WTC11 (cell line): ENCODE measurements at regions not wholly inside any gene's neighbourhood (a gene's known extent, or its start where the extent isn't known, plus 50 kb on each side); places are given as distances from the start of the nearest gene placed in this dataset.

Experiments used
- ATAC-seq: fragments of 200-7000 bp; cut with Tn5 transposase; 2 replicates; pipeline ENCODE4 v1.10.0; 2021; ENCODE audit warnings: mild to moderate bottlenecking, moderate library complexity
- CTCF ChIA-PET: fragments of 300-600 bp; sonication (Branson Sonifier 250); formaldehyde crosslinking; loops from one replicate; lab custom pipeline; 2021; ENCODE audit warnings: antibody characterized with exemption; lab: Charles Lee
- POLR2A ChIA-PET: fragments of 350-600 bp; sonication (Branson Sonifier 250); formaldehyde crosslinking; loops from one replicate; lab custom pipeline; 2021; ENCODE audit warnings: antibody characterized with exemption; lab: Charles Lee
- DNase-seq: peaks from one replicate; pipeline ENCODE4 v3.0.0; 2021; ENCODE audit warnings: low spot score
- H3K27ac Mint-ChIP-seq: 2 replicates; pipeline ENCODE4 v1.8.0; 2021; ENCODE audit warnings: mixed read lengths
- H3K27me3 Mint-ChIP-seq: 2 replicates; pipeline ENCODE4 v1.8.0; 2021; ENCODE audit warnings: low read depth, mild to moderate bottlenecking, moderate library complexity, mixed read lengths
- H3K36me3 Mint-ChIP-seq: 2 replicates; pipeline ENCODE4 v1.8.0; 2021; ENCODE audit warnings: mixed read lengths
- H3K4me1 Mint-ChIP-seq: 2 replicates; pipeline ENCODE4 v1.8.0; 2022; ENCODE audit warnings: mixed read lengths
- H3K4me3 Mint-ChIP-seq: 2 replicates; pipeline ENCODE4 v1.8.0; 2021; ENCODE audit warnings: mild to moderate bottlenecking, moderate library complexity, mixed read lengths
- H3K9me3 Mint-ChIP-seq: 2 replicates; pipeline ENCODE4 v1.8.0; 2021; ENCODE audit warnings: mixed read lengths
- ARID4B ChIP-seq: sonication (generic); formaldehyde crosslinking; IDR thresholded peaks from 2 replicates; pipeline ENCODE4 v1.8.0; 2023; ENCODE audit warnings: missing genetic modification reagents, mild to moderate bottlenecking, borderline replicate concordance
- EMX1 ChIP-seq: fragments of 250-450 bp; sonication (Bioruptor Pico); IDR thresholded peaks from 2 replicates; pipeline ENCODE4 v1.8.0; 2021; ENCODE audit warnings: mild to moderate bottlenecking
- ETV6 ChIP-seq: sonication (generic); formaldehyde crosslinking; IDR thresholded peaks from 2 replicates; pipeline ENCODE4 v1.8.1; 2022; ENCODE audit warnings: mild to moderate bottlenecking, missing genetic modification reagents
- GTF2I ChIP-seq: fragments of 250-450 bp; sonication (Bioruptor Pico); conservative IDR thresholded peaks from 2 replicates; pipeline ENCODE4 v1.4.0; 2021; ENCODE audit warnings: mild to moderate bottlenecking
- HMGXB4 ChIP-seq: sonication (generic); formaldehyde crosslinking; IDR thresholded peaks from 2 replicates; pipeline ENCODE4 v1.8.1; 2023; ENCODE audit warnings: mild to moderate bottlenecking, moderate library complexity, missing genetic modification reagents
- IRF2 ChIP-seq: sonication (generic); formaldehyde crosslinking; IDR thresholded peaks from 2 replicates; pipeline ENCODE4 v1.8.0; 2022; ENCODE audit warnings: low read depth, missing genetic modification reagents, borderline replicate concordance
- JUN ChIP-seq: sonication (generic); formaldehyde crosslinking; IDR thresholded peaks from 2 replicates; pipeline ENCODE4 v1.8.0; 2023; ENCODE audit warnings: mild to moderate bottlenecking, missing genetic modification reagents
- KAT7 ChIP-seq: sonication (generic); formaldehyde crosslinking; IDR thresholded peaks from 2 replicates; pipeline ENCODE4 v1.8.1; 2023; ENCODE audit warnings: missing genetic modification reagents, mild to moderate bottlenecking, borderline replicate concordance
- NFE2L1 ChIP-seq: sonication (generic); formaldehyde crosslinking; IDR thresholded peaks from 2 replicates; pipeline ENCODE4 v1.8.1; 2023; ENCODE audit warnings: missing genetic modification reagents
- PREB ChIP-seq: sonication (generic); formaldehyde crosslinking; IDR thresholded peaks from 2 replicates; pipeline ENCODE4 v1.8.1; 2022; ENCODE audit warnings: mild to moderate bottlenecking, missing genetic modification reagents, moderate library complexity, borderline replicate concordance
- PRRX2 ChIP-seq: fragments of 250-450 bp; sonication (Bioruptor Pico); IDR thresholded peaks from 2 replicates; pipeline ENCODE4 v1.8.0; 2021; ENCODE audit warnings: mild to moderate bottlenecking
- SMAD4 ChIP-seq: sonication (generic); formaldehyde crosslinking; IDR thresholded peaks from 2 replicates; pipeline ENCODE4 v1.8.0; 2022; ENCODE audit warnings: mild to moderate bottlenecking, missing genetic modification reagents
- TEAD4 ChIP-seq: sonication (generic); formaldehyde crosslinking; IDR thresholded peaks from 2 replicates; pipeline ENCODE4 v1.8.0; 2022; ENCODE audit warnings: mild to moderate bottlenecking, missing genetic modification reagents
- ZNF138 ChIP-seq: sonication (generic); formaldehyde crosslinking; conservative IDR thresholded peaks from 2 replicates; pipeline ENCODE4 v1.8.1; 2022; ENCODE audit warnings: mild to moderate bottlenecking, moderate library complexity, missing genetic modification reagents
- ZNF219 ChIP-seq: sonication (generic); formaldehyde crosslinking; IDR thresholded peaks from 2 replicates; pipeline ENCODE4 v1.8.0; 2023; ENCODE audit warnings: missing genetic modification reagents, mild to moderate bottlenecking, borderline replicate concordance
- ZNF232 ChIP-seq: sonication (generic); formaldehyde crosslinking; IDR thresholded peaks from 2 replicates; pipeline ENCODE4 v1.8.0; 2022; ENCODE audit warnings: mild to moderate bottlenecking, missing genetic modification reagents
- ZNF263 ChIP-seq: sonication (generic); formaldehyde crosslinking; IDR thresholded peaks from 2 replicates; pipeline ENCODE4 v1.8.1; 2022; ENCODE audit warnings: low read depth, mild to moderate bottlenecking, moderate library complexity, missing genetic modification reagents
- TF ChIP-seq, protein P1 (sequence below): fragments of 250-450 bp; sonication (Bioruptor Pico); IDR thresholded peaks from 2 replicates; pipeline ENCODE4 v1.9.0; 2021; ENCODE audit warnings: moderate library complexity, mild to moderate bottlenecking, inconsistent platforms, borderline replicate concordance
- TF ChIP-seq, protein P2 (sequence below): sonication (generic); formaldehyde crosslinking; IDR thresholded peaks from 2 replicates; pipeline ENCODE4 v1.8.1; 2023; ENCODE audit warnings: mild to moderate bottlenecking, missing genetic modification reagents, borderline replicate concordance
- TF ChIP-seq, protein P3 (sequence below): sonication (generic); formaldehyde crosslinking; IDR thresholded peaks from 2 replicates; pipeline ENCODE4 v1.8.1; 2022; ENCODE audit warnings: missing genetic modification reagents, borderline replicate concordance

- TF ChIP-seq PRRX2 (CRISPR knock-in tag), result no peak
- no peak for TF ChIP-seq ARID4B (CRISPR knock-in tag)
- no peak for TF ChIP-seq ZNF138 (CRISPR knock-in tag)
- TF ChIP-seq, all 79 proteins: peak for 0
These were observed 671.1 kb downstream of the TUSC7 start (continued) for GRCh38 chr3:117380631-117381030.

DNA sequence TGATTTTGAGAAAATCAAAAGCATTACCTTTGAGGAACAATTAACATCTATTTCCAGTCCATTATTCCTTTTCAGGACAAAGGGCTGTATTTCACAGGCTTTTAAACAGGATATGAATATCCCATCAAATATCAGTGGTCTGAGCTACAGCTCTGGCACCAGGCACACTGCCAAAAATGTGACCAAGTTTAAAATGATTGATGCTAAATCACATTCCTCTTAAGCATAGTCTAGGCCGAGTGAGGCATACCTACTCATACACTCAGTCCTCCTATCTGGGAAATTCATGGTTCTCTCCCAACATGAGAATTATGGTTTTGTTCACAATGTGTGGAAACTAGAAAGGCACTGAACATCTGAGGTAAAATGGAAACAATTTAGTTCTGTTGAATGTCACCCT is 683.5 kb downstream of the TUSC7 start:
- H3K27me3 Mint-ChIP-seq, result peaks cover 44% of the 10 kb centered on the region
- ChIA-PET POLR2A (no interaction called here), CTCF (interaction anchor here (0.9 kb wide), 1 partner anchor 14 kb away, joined by 4 read pairs; no protein-coding TSS in a partner anchor)
- no peak overlapping the region for H3K4me3 Mint-ChIP-seq
- H3K27ac Mint-ChIP-seq, result no peak overlapping the region
- no peaks in the 10 kb centered on the region for H3K36me3 Mint-ChIP-seq
- DNase-seq (no peak), ATAC-seq (no peak)
- H3K9me3 Mint-ChIP-seq, result no peaks in the 10 kb centered on the region
- H3K4me1 Mint-ChIP-seq, result peaks cover 38% of the 10 kb centered on the region
- TF ChIP-seq, protein P1, sequence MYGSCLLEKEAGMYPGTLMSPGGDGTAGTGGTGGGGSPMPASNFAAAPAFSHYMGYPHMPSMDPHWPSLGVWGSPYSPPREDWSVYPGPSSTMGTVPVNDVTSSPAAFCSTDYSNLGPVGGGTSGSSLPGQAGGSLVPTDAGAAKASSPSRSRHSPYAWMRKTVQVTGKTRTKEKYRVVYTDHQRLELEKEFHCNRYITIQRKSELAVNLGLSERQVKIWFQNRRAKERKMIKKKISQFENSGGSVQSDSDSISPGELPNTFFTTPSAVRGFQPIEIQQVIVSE (CRISPR knock-in tag), result no peak
- TF ChIP-seq ZNF263 (CRISPR knock-in tag) (no peak), GTF2I (CRISPR knock-in tag) (no peak), TEAD4 (no peak), ZNF232 (no peak), EMX1 (CRISPR knock-in tag) (no peak), HMGXB4 (CRISPR knock-in tag) (no peak), PREB (CRISPR knock-in tag) (no peak), ETV6 (CRISPR knock-in tag) (no peak), ZNF219 (CRISPR knock-in tag) (no peak), JUN (CRISPR knock-in tag) (no peak), KAT7 (CRISPR knock-in tag) (no peak), IRF2 (CRISPR knock-in tag) (no peak), NFE2L1 (no peak), SMAD4 (CRISPR knock-in tag) (no peak)
- TF ChIP-seq, protein P2, sequence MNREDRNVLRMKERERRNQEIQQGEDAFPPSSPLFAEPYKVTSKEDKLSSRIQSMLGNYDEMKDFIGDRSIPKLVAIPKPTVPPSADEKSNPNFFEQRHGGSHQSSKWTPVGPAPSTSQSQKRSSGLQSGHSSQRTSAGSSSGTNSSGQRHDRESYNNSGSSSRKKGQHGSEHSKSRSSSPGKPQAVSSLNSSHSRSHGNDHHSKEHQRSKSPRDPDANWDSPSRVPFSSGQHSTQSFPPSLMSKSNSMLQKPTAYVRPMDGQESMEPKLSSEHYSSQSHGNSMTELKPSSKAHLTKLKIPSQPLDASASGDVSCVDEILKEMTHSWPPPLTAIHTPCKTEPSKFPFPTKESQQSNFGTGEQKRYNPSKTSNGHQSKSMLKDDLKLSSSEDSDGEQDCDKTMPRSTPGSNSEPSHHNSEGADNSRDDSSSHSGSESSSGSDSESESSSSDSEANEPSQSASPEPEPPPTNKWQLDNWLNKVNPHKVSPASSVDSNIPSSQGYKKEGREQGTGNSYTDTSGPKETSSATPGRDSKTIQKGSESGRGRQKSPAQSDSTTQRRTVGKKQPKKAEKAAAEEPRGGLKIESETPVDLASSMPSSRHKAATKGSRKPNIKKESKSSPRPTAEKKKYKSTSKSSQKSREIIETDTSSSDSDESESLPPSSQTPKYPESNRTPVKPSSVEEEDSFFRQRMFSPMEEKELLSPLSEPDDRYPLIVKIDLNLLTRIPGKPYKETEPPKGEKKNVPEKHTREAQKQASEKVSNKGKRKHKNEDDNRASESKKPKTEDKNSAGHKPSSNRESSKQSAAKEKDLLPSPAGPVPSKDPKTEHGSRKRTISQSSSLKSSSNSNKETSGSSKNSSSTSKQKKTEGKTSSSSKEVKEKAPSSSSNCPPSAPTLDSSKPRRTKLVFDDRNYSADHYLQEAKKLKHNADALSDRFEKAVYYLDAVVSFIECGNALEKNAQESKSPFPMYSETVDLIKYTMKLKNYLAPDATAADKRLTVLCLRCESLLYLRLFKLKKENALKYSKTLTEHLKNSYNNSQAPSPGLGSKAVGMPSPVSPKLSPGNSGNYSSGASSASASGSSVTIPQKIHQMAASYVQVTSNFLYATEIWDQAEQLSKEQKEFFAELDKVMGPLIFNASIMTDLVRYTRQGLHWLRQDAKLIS (CRISPR knock-in tag), result no peak
- TF ChIP-seq, protein P3, sequence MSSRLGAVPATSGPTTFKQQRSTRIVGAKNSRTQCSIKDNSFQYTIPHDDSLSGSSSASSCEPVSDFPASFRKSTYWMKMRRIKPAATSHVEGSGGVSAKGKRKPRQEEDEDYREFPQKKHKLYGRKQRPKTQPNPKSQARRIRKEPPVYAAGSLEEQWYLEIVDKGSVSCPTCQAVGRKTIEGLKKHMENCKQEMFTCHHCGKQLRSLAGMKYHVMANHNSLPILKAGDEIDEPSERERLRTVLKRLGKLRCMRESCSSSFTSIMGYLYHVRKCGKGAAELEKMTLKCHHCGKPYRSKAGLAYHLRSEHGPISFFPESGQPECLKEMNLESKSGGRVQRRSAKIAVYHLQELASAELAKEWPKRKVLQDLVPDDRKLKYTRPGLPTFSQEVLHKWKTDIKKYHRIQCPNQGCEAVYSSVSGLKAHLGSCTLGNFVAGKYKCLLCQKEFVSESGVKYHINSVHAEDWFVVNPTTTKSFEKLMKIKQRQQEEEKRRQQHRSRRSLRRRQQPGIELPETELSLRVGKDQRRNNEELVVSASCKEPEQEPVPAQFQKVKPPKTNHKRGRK (CRISPR knock-in tag), result no peak
